WTC11 (cell line): ENCODE measurements at regions not wholly inside any gene's neighbourhood (a gene's known extent, or its start where the extent isn't known, plus 50 kb on each side); places are given as distances from the start of the nearest gene placed in this dataset.

Experiments
- ATF6 ChIP-seq: sonication (generic); formaldehyde crosslinking; IDR thresholded peaks from 2 replicates; pipeline ENCODE4 v1.8.1; 2023; ENCODE audit warnings: mild to moderate bottlenecking, missing genetic modification reagents
- CTCF ChIP-seq: fragments of 200-600 bp; IDR thresholded peaks from 2 replicates; pipeline ENCODE4 v1.8.0; 2022; ENCODE audit warnings: antibody characterized with exemption
- FOXJ3 ChIP-seq: sonication (generic); formaldehyde crosslinking; IDR thresholded peaks from 2 replicates; pipeline ENCODE4 v1.9.0; 2021; ENCODE audit warnings: missing genetic modification reagents, mild to moderate bottlenecking, borderline replicate concordance
- JUN ChIP-seq: sonication (generic); formaldehyde crosslinking; IDR thresholded peaks from 2 replicates; pipeline ENCODE4 v1.8.0; 2023; ENCODE audit warnings: mild to moderate bottlenecking, missing genetic modification reagents
- SMAD3 ChIP-seq: sonication (generic); formaldehyde crosslinking; IDR thresholded peaks from 2 replicates; pipeline ENCODE4 v1.8.0; 2022; ENCODE audit warnings: missing genetic modification reagents, mild to moderate bottlenecking, borderline replicate concordance
- ZBTB21 ChIP-seq: sonication (generic); formaldehyde crosslinking; IDR thresholded peaks from 2 replicates; pipeline ENCODE4 v1.8.1; 2023; ENCODE audit warnings: mild to moderate bottlenecking, missing genetic modification reagents, borderline replicate concordance
- ZNF121 ChIP-seq: sonication (generic); formaldehyde crosslinking; IDR thresholded peaks from 2 replicates; pipeline ENCODE4 v1.8.0; 2023; ENCODE audit warnings: missing genetic modification reagents
- TF ChIP-seq, protein P1 (sequence below): sonication (generic); formaldehyde crosslinking; IDR thresholded peaks from 2 replicates; pipeline ENCODE4 v1.8.1; 2023; ENCODE audit warnings: mild to moderate bottlenecking, moderate library complexity, missing genetic modification reagents

DNA sequence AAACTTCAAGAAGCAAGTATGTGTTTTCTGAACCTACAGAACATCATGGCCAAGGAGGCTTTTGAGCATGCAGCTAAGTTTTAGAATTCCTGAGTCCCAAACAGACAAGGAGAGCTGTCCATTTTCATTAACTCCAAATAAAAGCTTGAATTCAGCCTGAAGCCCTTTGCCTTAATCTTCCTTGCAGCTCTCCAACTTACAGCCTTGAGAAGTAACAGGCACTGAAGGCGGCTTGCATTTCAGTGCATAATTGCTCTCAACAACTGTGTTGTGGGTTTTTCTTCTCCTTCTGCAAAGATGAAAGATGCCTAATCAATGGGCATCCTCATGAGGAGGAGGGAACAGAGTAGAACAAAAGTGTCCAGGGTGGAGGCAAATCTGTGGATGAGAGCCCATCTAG, 286.0 kb downstream of the FAT3 start:
- TF ChIP-seq SMAD3 (CRISPR knock-in tag) (no peak), CTCF (no peak), ZNF121 (no peak), JUN (no peak), ZBTB21 (CRISPR knock-in tag) (no peak), ATF6 (CRISPR knock-in tag) (no peak), FOXJ3 (CRISPR knock-in tag) (no peak)
- TF ChIP-seq, protein P1, sequence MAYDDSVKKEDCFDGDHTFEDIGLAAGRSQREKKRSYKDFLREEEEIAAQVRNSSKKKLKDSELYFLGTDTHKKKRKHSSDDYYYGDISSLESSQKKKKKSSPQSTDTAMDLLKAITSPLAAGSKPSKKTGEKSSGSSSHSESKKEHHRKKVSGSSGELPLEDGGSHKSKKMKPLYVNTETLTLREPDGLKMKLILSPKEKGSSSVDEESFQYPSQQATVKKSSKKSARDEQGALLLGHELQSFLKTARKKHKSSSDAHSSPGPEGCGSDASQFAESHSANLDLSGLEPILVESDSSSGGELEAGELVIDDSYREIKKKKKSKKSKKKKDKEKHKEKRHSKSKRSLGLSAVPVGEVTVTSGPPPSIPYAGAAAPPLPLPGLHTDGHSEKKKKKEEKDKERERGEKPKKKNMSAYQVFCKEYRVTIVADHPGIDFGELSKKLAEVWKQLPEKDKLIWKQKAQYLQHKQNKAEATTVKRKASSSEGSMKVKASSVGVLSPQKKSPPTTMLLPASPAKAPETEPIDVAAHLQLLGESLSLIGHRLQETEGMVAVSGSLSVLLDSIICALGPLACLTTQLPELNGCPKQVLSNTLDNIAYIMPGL (CRISPR knock-in tag): no peak
